ENCODE measurements at regions not wholly inside any gene's neighbourhood (a gene's known extent, or its start where the extent isn't known, plus 50 kb on each side); places are given as distances from the start of the nearest gene placed in this dataset.

- H3K27ac ChIP-seq: no peak overlapping the region
Measured at GRCh38 chr13:103772576-103772975, 706.4 kb upstream of the SLC10A2 start.

GRCh38 chr13:103762523-103762922 is 696.3 kb upstream of the SLC10A2 start:
- no peak overlapping the region for H3K27ac ChIP-seq
- no peaks in the 10 kb centered on the region for H3K4me1 ChIP-seq
- no peaks in the 10 kb centered on the region for H3K9me3 ChIP-seq
- no peaks in the 10 kb centered on the region for H3K36me3 ChIP-seq
- no peak overlapping the region for H3K4me3 ChIP-seq
- no peak for TF ChIP-seq POLR2A (IDR thresholded peaks at IDR 0.05)
- TF ChIP-seq CTCF (IDR thresholded peaks at IDR 0.05): no peak
- intact Hi-C loops (cut with DNase I; ENCODE audit: low total_unique reads): no loop called here
- no peak for DNase-seq
- no peaks in the 10 kb centered on the region for H3K27me3 ChIP-seq

More at GRCh38 chr13:103772576-103772975, 706.4 kb upstream of the SLC10A2 start:
- H3K9me3 ChIP-seq: no peaks in the 10 kb centered on the region
- intact Hi-C loops (cut with DNase I; ENCODE audit: low total_unique reads): no loop called here
- H3K27me3 ChIP-seq: no peaks in the 10 kb centered on the region
- no peak for DNase-seq
- H3K4me3 ChIP-seq: no peak overlapping the region
- H3K4me1 ChIP-seq: no peaks in the 10 kb centered on the region
- TF ChIP-seq CTCF (IDR thresholded peaks at IDR 0.05) (no peak), POLR2A (IDR thresholded peaks at IDR 0.05) (no peak)
- H3K36me3 ChIP-seq: no peaks in the 10 kb centered on the region

- H3K9me3 ChIP-seq: no peaks in the 10 kb centered on the region
- DNase-seq: no peak
- no peaks in the 10 kb centered on the region for H3K27me3 ChIP-seq
- H3K27ac ChIP-seq: no peak overlapping the region
- no peak overlapping the region for H3K4me3 ChIP-seq
- intact Hi-C loops (cut with DNase I; ENCODE audit: low total_unique reads): no loop called here
- no peaks in the 10 kb centered on the region for H3K36me3 ChIP-seq
- TF ChIP-seq CTCF (IDR thresholded peaks at IDR 0.05) (no peak), POLR2A (IDR thresholded peaks at IDR 0.05) (no peak)
- no peaks in the 10 kb centered on the region for H3K4me1 ChIP-seq
Measured at GRCh38 chr13:103759361-103759760, 693.1 kb upstream of the SLC10A2 start.

- no peaks in the 10 kb centered on the region for H3K27me3 ChIP-seq
- no peak overlapping the region for H3K4me3 ChIP-seq
- no peak for TF ChIP-seq CTCF (IDR thresholded peaks at IDR 0.05)
- TF ChIP-seq POLR2A (IDR thresholded peaks at IDR 0.05): no peak
- H3K9me3 ChIP-seq: no peaks in the 10 kb centered on the region
- intact Hi-C loops (cut with DNase I; ENCODE audit: low total_unique reads): no loop called here
- H3K4me1 ChIP-seq: no peaks in the 10 kb centered on the region
- H3K27ac ChIP-seq: no peak overlapping the region
- no peaks in the 10 kb centered on the region for H3K36me3 ChIP-seq
- DNase-seq: no peak
Measured at GRCh38 chr13:103758222-103758621, 692.0 kb upstream of the SLC10A2 start.

- TF ChIP-seq CTCF (IDR thresholded peaks at IDR 0.05) (no peak), POLR2A (IDR thresholded peaks at IDR 0.05) (no peak)
- Histone ChIP-seq H3K36me3 (no peaks in the 10 kb centered on the region), H3K9me3 (no peaks in the 10 kb centered on the region), H3K27me3 (no peaks in the 10 kb centered on the region), H3K4me1 (no peaks in the 10 kb centered on the region), H3K4me3 (no peak overlapping the region), H3K27ac (no peak overlapping the region)
- no peak for DNase-seq
- intact Hi-C loops (cut with DNase I; ENCODE audit: low total_unique reads): no loop called here
Measured at GRCh38 chr13:103757361-103757760, 691.1 kb upstream of the SLC10A2 start.
